ENCODE measurements at regions not wholly inside any gene's neighbourhood (a gene's known extent, or its start where the extent isn't known, plus 50 kb on each side); places are given as distances from the start of the nearest gene placed in this dataset.

GRCh38 chr18:47719096-47719780 lies 211.2 kb downstream of the SMAD2 start:
- Histone ChIP-seq H3K79me2 (ENCODE audit: control insufficient read depth, insufficient read depth, low read length) (no peaks in the 10 kb centered on the region), H3K4me1 (replicated peaks in 1 of 2; ENCODE audit: control insufficient read depth in 2 of 2, insufficient read depth in 2 of 2, low read length in 2 of 2) (no peaks in the 10 kb centered on the region), H3K4me3 (no peak overlapping the region), H3K9me3 (replicated peaks; ENCODE audit: control insufficient read depth, insufficient read depth, low read depth, low read length) (no peaks in the 10 kb centered on the region), H3K27ac (ENCODE audit: extremely low read depth, low read depth, low read length) (no peak overlapping the region), H3K9me1 (ENCODE audit: control insufficient read depth, insufficient read depth, low read length) (no peaks in the 10 kb centered on the region), H4K20me1 (replicated peaks; ENCODE audit: control insufficient read depth, insufficient read depth, low read length) (no peaks in the 10 kb centered on the region), H3K9ac (ENCODE audit: insufficient read depth in 1 of 2, low read depth in 2 of 2, low read length in 2 of 2) (no peak overlapping the region), H2AFZ (ENCODE audit: low read depth, low read length) (no peak overlapping the region), H3K27me3 (ENCODE audit: control insufficient read depth in 2 of 2, insufficient read depth in 2 of 2, low read length in 2 of 2) (0 out of 5 replicates have a peak, but pooled peaks cover 0 to 8% of the 10 kb centered on the region in 2 experiments), H3K36me3 (ENCODE audit: control insufficient read depth, insufficient read depth, low read length) (no peaks in the 10 kb centered on the region), H3K4me2 (ENCODE audit: insufficient read depth, low read length) (no peak overlapping the region)
- no peak for DNase-seq (ENCODE audit: extremely low read depth in 1 of 4, low spot score in 3 of 4)
- BruUV-seq (replicated peaks), result no TSS peak
- WGBS (ENCODE audit: insufficient coverage, low coverage, missing lambda C conversion rate), result 2% methylated on average over 5 of the region's 7 CpGs
- no peak for ATAC-seq
- no peak for FAIRE-seq
- in situ Hi-C loops (cut with MboI) (no loop called here), intact Hi-C loops (cut with micrococcal nuclease) (no loop called here)
- TF ChIP-seq ZNF436 (CRISPR knock-in tag; IDR thresholded peaks at IDR 0.05), result no peak
- ChIA-PET CTCF (ENCODE audit: low intra/inter-chr PET ratio) (no interaction called here), POLR2A (no interaction called here)

- no peaks in the 10 kb centered on the region for H3K36me3 ChIP-seq (ENCODE audit: control insufficient read depth, insufficient read depth, low read length)
- TF ChIP-seq ZNF445 (CRISPR knock-in tag; IDR thresholded peaks at IDR 0.05; ENCODE audit: low read depth) (no peak), E4F1 (CRISPR knock-in tag; IDR thresholded peaks at IDR 0.05; ENCODE audit: borderline replicate concordance) (no peak), SLC30A9 (CRISPR knock-in tag; IDR thresholded peaks at IDR 0.05) (no peak), BRF2 (IDR thresholded peaks at IDR 0.05; ENCODE audit: borderline replicate concordance, insufficient read depth, insufficient read length) (no peak), KDM4B (IDR thresholded peaks at IDR 0.05; ENCODE audit: borderline replicate concordance in 2 of 2, low read depth in 1 of 2) (no peak), ZNF134 (CRISPR knock-in tag; conservative IDR thresholded peaks at IDR 0.05) (no peak), BCOR (IDR thresholded peaks at IDR 0.05) (no peak), GABPB2 (CRISPR knock-in tag; conservative IDR thresholded peaks at IDR 0.05) (no peak), GTF2A2 (tag; IDR thresholded peaks at IDR 0.05) (no peak), KDM1A (IDR thresholded peaks at IDR 0.05) (no peak)
- no peaks in the 10 kb centered on the region for H4K20me1 ChIP-seq (replicated peaks; ENCODE audit: control insufficient read depth, insufficient read depth, low read length)
- WGBS (ENCODE audit: insufficient coverage, low coverage, missing lambda C conversion rate), result 20% methylated on average over 1 of the region's 1 CpG
- no peaks in the 10 kb centered on the region for H3K9me1 ChIP-seq (ENCODE audit: control insufficient read depth, insufficient read depth, low read length)
- H3K9me3 ChIP-seq (replicated peaks; ENCODE audit: control insufficient read depth, insufficient read depth, low read depth, low read length), result no peaks in the 10 kb centered on the region
- FAIRE-seq (no peak), DNase-seq (ENCODE audit: extremely low read depth in 1 of 4, low spot score in 3 of 4) (no peak), ATAC-seq (no peak)
- BruUV-seq (replicated peaks), result no TSS peak
- no peaks in the 10 kb centered on the region for H3K4me1 ChIP-seq (replicated peaks in 1 of 2; ENCODE audit: control insufficient read depth in 2 of 2, insufficient read depth in 2 of 2, low read length in 2 of 2)
- POLR2A ChIA-PET, result no interaction called here
- H3K27me3 ChIP-seq (ENCODE audit: control insufficient read depth in 2 of 2, insufficient read depth in 2 of 2, low read length in 2 of 2), result 0 out of 5 replicates have a peak, but pooled peaks cover 0 to 8% of the 10 kb centered on the region in 2 experiments
- intact Hi-C loops (cut with micrococcal nuclease), result no loop called here
- H3K4me3 ChIP-seq, result no peak overlapping the region
- no peak overlapping the region for H3K27ac ChIP-seq (ENCODE audit: extremely low read depth, low read depth, low read length)
- no peak overlapping the region for H2AFZ ChIP-seq (ENCODE audit: low read depth, low read length)
- CTCF ChIA-PET (ENCODE audit: low intra/inter-chr PET ratio), result no interaction called here
- no peak overlapping the region for H3K9ac ChIP-seq (ENCODE audit: insufficient read depth in 1 of 2, low read depth in 2 of 2, low read length in 2 of 2)
- in situ Hi-C loops (cut with MboI), result no loop called here
- H3K79me2 ChIP-seq (ENCODE audit: control insufficient read depth, insufficient read depth, low read length), result no peaks in the 10 kb centered on the region
- no peak overlapping the region for H3K4me2 ChIP-seq (ENCODE audit: insufficient read depth, low read length)
These were observed 211.8 kb downstream of the SMAD2 start for GRCh38 chr18:47718646-47719045.

All from K562 (cell line).